IgD-negative memory B cell (primary cell): ENCODE measurements at regions not wholly inside any gene's neighbourhood (a gene's known extent, or its start where the extent isn't known, plus 50 kb on each side); places are given as distances from the start of the nearest gene placed in this dataset.

Source experiments
- H3K27ac Mint-ChIP-seq, 3 donors: one replicate each; pipeline ENCODE4 v1.8.0; 2020 to 2022; ENCODE audit warnings: mild to moderate bottlenecking in 3 of 3, mixed read lengths in 3 of 3, moderate library complexity in 1 of 3
- H3K27me3 Mint-ChIP-seq: one replicate; pipeline ENCODE4 v1.8.0; 2021; ENCODE audit warnings: mixed read lengths
- H3K36me3 Mint-ChIP-seq: one replicate; pipeline ENCODE4 v1.8.0; 2020; ENCODE audit warnings: mild to moderate bottlenecking, mixed read lengths
- H3K4me1 Mint-ChIP-seq, 3 donors: one replicate each; pipeline ENCODE4 v1.8.0; 2020 to 2022; ENCODE audit warnings: mixed read lengths in 3 of 3, mild to moderate bottlenecking in 1 of 3
- H3K4me3 Mint-ChIP-seq, 4 donors: one replicate each; pipeline ENCODE4 v1.8.0; 2020 to 2022; ENCODE audit warnings: mild to moderate bottlenecking in 4 of 4, mixed read lengths in 4 of 4, moderate library complexity in 3 of 4
- H3K9me3 Mint-ChIP-seq, 3 donors: one replicate each; pipeline ENCODE4 v1.8.0; 2020 to 2021; ENCODE audit warnings: mixed read lengths in 3 of 3, mild to moderate bottlenecking in 1 of 3

DNA sequence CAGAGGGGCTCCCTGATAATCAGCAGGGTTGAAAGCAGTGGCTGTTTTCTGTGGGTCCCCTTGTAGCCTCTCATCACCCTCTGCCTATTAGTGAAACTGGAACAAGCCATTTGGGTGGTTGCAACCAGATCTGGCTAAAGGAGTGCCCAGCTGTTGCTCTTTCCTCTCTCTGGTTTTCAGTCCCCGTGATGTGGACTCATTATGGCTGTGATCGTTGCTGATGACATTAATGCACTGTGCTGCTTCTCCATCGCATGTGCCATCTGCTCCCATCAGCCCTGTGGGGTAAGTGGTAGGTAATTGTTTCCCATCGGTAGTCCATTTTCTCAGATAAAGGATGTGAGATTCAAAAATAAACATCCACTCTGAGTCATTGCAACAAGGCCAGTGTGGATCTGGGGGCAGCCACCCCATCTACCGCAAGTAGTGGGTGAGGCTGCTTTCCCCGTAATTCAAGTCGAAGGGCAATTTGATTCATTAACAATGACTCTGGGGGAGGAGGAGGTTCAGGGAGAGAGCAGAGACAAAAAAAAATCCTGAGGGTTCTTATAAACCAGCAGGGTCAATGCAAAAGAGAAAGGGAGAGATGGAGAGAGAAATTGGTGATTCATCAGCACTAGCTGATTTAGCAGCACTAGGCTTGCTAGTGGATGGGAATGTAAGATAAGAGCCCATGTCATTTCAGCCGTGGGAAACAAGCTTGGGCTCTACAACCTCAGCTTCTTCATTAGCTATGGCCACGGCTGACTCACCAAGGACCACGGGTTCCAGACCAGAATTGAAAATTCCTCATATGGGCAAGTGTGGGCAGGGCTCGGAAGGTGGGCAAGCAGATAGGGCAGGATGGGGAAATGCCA is 357.8 kb downstream of the MID1IP1 start:
- Mint-ChIP-seq H3K4me3 (no peak overlapping the region), H3K27ac (no peak overlapping the region), H3K9me3 (no peaks in the 10 kb centered on the region), H3K4me1 (peaks cover 0 to 4% (median 0%) of the 10 kb centered on the region in 3 donors), H3K36me3 (no peaks in the 10 kb centered on the region), H3K27me3 (peaks cover 24% of the 10 kb centered on the region)

GRCh38 chrX:39159921-39160507 is 358.8 kb downstream of the MID1IP1 start:
- H3K4me1 Mint-ChIP-seq: peaks cover 0 to 4% (median 0%) of the 10 kb centered on the region in 3 donors
- H3K4me3 Mint-ChIP-seq: no peak overlapping the region
- H3K27me3 Mint-ChIP-seq: peaks cover 27% of the 10 kb centered on the region
- H3K9me3 Mint-ChIP-seq: no peaks in the 10 kb centered on the region
- no peak overlapping the region for H3K27ac Mint-ChIP-seq
- no peaks in the 10 kb centered on the region for H3K36me3 Mint-ChIP-seq

- Mint-ChIP-seq H3K9me3 (no peaks in the 10 kb centered on the region), H3K36me3 (no peaks in the 10 kb centered on the region), H3K27ac (no peak overlapping the region), H3K4me1 (peaks cover 0 to 4% (median 0%) of the 10 kb centered on the region in 3 donors), H3K27me3 (peaks cover 31% of the 10 kb centered on the region), H3K4me3 (peak overlapping the region in 2 of 4 donors; percentile 24 to 44)
Observed at GRCh38 chrX:39161611-39162255, 360.5 kb downstream of the MID1IP1 start.

- H3K27me3 Mint-ChIP-seq: peaks cover 31% of the 10 kb centered on the region
Observed at GRCh38 chrX:39162322-39162735, 361.1 kb downstream of the MID1IP1 start.

GRCh38 chrX:39163581-39164126 is 362.4 kb downstream of the MID1IP1 start:
- Mint-ChIP-seq H3K4me1 (peaks cover 0 to 4% (median 0%) of the 10 kb centered on the region in 3 donors), H3K4me3 (no peak overlapping the region), H3K9me3 (no peaks in the 10 kb centered on the region), H3K27ac (no peak overlapping the region), H3K27me3 (peaks cover 31% of the 10 kb centered on the region), H3K36me3 (no peaks in the 10 kb centered on the region)

More at GRCh38 chrX:39162322-39162735, 361.1 kb downstream of the MID1IP1 start:
- no peaks in the 10 kb centered on the region for H3K9me3 Mint-ChIP-seq
- no peak overlapping the region for H3K27ac Mint-ChIP-seq
- H3K4me3 Mint-ChIP-seq: peak overlapping the region in 1 of 4 donors; percentile 27
- no peaks in the 10 kb centered on the region for H3K36me3 Mint-ChIP-seq
- H3K4me1 Mint-ChIP-seq: peaks cover 0 to 4% (median 0%) of the 10 kb centered on the region in 3 donors

DNA sequence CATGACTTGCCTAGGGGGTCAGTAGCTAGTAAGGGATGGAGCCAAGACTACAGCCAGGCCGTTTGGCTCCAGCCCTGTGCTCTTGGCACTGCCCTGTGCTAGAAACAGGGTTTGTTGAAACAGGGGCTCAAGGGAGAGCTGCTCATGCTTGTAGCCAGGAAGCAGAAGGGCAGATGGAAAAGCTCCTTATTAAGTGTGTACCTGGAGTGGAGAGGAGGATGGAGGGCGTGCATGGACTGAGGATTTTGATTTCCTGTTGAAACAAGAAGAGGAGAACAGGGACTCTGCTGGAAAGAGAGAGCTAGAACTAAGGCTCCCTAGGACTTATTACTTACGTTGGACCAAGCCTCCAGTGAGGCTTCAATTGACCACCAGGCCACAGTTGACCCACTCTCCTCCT is 363.0 kb downstream of the MID1IP1 start:
- H3K27me3 Mint-ChIP-seq: peaks cover 31% of the 10 kb centered on the region
- H3K27ac Mint-ChIP-seq: peak overlapping the region in 1 of 3 donors; percentile 28
- no peaks in the 10 kb centered on the region for H3K36me3 Mint-ChIP-seq
- no peak overlapping the region for H3K4me3 Mint-ChIP-seq
- H3K9me3 Mint-ChIP-seq: no peaks in the 10 kb centered on the region
- H3K4me1 Mint-ChIP-seq: peaks cover 0 to under 1% (median 0%) of the 10 kb centered on the region in 3 donors

DNA sequence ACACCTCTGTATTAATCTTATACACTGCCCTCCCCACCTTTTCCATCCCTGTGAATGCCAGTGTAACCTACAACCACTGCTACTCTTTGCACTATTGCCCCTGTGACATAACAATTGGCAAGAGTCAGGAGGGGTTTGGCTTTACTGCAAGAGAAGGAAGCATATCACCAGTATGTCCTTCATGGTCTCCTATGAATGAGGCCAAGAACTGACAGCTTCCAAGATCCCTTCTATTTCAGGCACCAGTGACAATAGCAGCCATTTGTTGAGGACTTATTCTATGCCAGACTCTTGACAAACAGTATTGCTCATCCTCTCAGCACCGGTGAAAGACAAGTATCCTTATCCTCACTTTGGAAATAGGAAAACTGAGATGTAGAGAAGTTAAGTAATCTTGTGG is 363.9 kb downstream of the MID1IP1 start:
- Mint-ChIP-seq H3K4me3 (no peak overlapping the region), H3K36me3 (no peaks in the 10 kb centered on the region), H3K4me1 (no peaks in the 10 kb centered on the region), H3K27ac (no peak overlapping the region), H3K9me3 (no peaks in the 10 kb centered on the region), H3K27me3 (peaks cover 31% of the 10 kb centered on the region)

- H3K36me3 Mint-ChIP-seq: no peaks in the 10 kb centered on the region
- no peak overlapping the region for H3K4me3 Mint-ChIP-seq
- no peak overlapping the region for H3K27ac Mint-ChIP-seq
- H3K27me3 Mint-ChIP-seq: peaks cover 31% of the 10 kb centered on the region
- no peaks in the 10 kb centered on the region for H3K4me1 Mint-ChIP-seq
- no peaks in the 10 kb centered on the region for H3K9me3 Mint-ChIP-seq
Observed at GRCh38 chrX:39165773-39166172, 364.5 kb downstream of the MID1IP1 start.

DNA sequence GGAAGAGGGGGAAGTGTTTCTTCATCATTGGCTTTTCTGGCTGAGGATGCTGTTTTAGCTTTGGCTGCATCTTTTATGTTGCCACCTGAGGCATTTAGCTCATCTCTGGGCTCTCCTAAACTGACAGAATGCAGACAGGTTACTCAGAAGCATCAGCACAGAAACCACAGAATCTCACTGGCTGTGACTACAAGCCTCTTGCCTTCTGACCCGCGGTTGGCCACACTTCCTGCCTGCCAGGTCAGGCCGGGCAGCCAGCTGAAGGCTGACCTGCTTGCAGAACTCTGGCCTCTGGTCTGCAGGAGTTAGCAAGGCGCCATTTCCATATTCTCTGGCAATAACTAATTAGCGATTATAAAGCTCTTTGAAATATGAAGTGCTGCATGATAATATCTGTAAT is 366.5 kb downstream of the MID1IP1 start:
- Mint-ChIP-seq H3K27ac (no peak overlapping the region), H3K27me3 (peaks cover 21% of the 10 kb centered on the region), H3K4me3 (no peak overlapping the region), H3K9me3 (no peaks in the 10 kb centered on the region), H3K4me1 (no peaks in the 10 kb centered on the region), H3K36me3 (no peaks in the 10 kb centered on the region)

GRCh38 chrX:39168609-39169008 is 367.4 kb downstream of the MID1IP1 start:
- Mint-ChIP-seq H3K27ac (peak overlapping the region in 1 of 3 donors; percentile 38), H3K9me3 (no peaks in the 10 kb centered on the region), H3K4me3 (no peak overlapping the region), H3K27me3 (peaks cover 14% of the 10 kb centered on the region), H3K4me1 (no peaks in the 10 kb centered on the region), H3K36me3 (no peaks in the 10 kb centered on the region)

GRCh38 chrX:39169976-39170375 is 368.7 kb downstream of the MID1IP1 start:
- H3K4me1 Mint-ChIP-seq: no peaks in the 10 kb centered on the region
- H3K9me3 Mint-ChIP-seq: no peaks in the 10 kb centered on the region
- no peak overlapping the region for H3K27ac Mint-ChIP-seq
- H3K36me3 Mint-ChIP-seq: no peaks in the 10 kb centered on the region
- H3K4me3 Mint-ChIP-seq: no peak overlapping the region
- peaks cover 13% of the 10 kb centered on the region for H3K27me3 Mint-ChIP-seq

DNA sequence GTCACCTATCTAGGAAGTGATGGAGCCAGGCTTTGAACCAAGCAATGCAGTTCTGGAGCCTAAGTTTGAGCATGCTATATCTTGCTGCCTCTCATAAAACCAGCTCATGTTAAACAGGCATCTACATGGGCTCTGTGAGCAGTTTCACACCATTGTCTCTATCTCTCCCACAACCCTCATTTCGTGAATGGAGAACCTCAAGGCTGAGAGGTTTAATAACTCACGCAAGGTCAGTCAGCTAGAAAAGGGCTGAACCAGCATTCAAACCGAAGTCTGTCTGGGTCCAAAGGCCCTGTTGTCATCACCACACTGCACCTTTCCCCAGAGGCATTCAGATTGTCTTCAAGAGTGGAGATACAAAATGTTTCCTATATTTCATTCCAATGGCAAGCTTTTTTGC is 369.2 kb downstream of the MID1IP1 start:
- Mint-ChIP-seq H3K36me3 (no peaks in the 10 kb centered on the region), H3K27ac (no peak overlapping the region), H3K9me3 (no peaks in the 10 kb centered on the region), H3K4me3 (no peak overlapping the region), H3K27me3 (peaks cover 16% of the 10 kb centered on the region), H3K4me1 (no peaks in the 10 kb centered on the region)

- Mint-ChIP-seq H3K9me3 (no peaks in the 10 kb centered on the region), H3K27me3 (peaks cover 12% of the 10 kb centered on the region), H3K4me1 (no peaks in the 10 kb centered on the region), H3K4me3 (no peak overlapping the region), H3K36me3 (no peaks in the 10 kb centered on the region), H3K27ac (no peak overlapping the region)
Observed at GRCh38 chrX:39171686-39172085, 370.4 kb downstream of the MID1IP1 start.

DNA sequence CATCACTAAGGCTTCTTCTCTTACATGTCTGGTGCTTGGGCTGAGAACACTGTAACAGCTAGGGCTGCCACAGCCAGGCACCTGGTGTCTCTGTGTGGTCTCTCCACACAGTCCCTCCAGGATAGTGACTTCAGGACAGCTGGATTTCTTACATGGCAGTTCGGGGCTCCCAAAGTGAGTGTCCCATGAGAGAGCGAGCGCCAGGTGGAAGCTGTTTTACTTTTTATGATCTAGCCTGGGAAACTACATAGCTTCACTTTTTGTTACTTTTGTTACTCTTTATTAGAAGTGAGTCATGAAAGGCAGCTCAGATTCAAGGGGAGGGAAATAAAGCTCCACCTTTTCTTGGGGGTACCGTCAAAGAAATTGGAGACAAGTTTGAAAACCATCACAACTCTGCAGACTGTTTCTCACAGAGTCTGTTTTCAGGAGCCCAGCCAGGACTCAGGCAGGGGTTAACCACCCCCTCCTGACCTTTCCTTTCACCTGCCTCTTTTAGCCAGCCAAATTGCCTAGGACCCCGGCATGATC is 373.0 kb downstream of the MID1IP1 start:
- Mint-ChIP-seq H3K4me3 (no peak overlapping the region), H3K36me3 (no peaks in the 10 kb centered on the region), H3K4me1 (no peaks in the 10 kb centered on the region), H3K9me3 (no peaks in the 10 kb centered on the region), H3K27me3 (peaks cover 15% of the 10 kb centered on the region), H3K27ac (no peak overlapping the region)
